ENCODE measurements at regions not wholly inside any gene's neighbourhood (a gene's known extent, or its start where the extent isn't known, plus 50 kb on each side); places are given as distances from the start of the nearest gene placed in this dataset.

DNA sequence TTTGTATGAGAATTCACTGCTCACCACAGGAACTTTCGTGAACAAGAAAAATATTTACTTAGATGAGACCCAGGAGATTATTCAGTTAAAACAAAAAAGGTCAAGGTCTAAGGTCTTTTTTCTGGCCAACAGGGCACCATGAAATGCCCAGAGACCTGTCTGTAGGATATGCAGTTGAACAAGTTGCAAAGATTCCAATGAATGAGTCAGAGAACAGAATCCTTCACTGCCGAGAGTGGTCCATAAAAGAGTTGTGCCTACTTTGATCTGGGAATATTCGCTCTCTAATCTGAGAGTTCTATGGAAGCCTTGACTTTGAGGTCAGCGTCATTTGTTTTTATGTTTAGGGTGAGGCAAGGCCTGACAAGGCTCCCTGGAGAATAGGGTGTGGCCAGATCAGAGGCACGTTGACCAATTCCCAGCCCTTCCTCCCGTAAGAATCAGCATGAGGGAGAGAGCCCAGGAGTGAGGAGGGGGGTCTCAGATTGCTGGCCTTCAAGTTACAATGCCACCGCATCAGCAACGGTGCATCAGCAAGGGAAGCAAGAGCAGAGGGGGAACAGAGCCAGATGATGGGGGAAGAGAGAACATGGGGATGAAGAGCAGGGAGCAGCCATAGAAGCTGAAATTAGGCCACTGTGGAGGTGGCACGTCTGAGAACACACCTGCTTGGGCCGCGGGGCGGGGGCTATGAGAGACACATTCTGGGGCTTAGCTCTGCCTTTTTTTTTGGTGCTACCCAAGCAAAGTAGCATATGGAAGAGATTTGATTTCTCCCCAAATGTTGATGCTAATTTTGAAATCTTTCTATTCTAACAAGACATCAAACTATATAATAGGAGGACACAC is 206.4 kb upstream of the RAB4A start (continued):
- TF ChIP-seq, protein P1, sequence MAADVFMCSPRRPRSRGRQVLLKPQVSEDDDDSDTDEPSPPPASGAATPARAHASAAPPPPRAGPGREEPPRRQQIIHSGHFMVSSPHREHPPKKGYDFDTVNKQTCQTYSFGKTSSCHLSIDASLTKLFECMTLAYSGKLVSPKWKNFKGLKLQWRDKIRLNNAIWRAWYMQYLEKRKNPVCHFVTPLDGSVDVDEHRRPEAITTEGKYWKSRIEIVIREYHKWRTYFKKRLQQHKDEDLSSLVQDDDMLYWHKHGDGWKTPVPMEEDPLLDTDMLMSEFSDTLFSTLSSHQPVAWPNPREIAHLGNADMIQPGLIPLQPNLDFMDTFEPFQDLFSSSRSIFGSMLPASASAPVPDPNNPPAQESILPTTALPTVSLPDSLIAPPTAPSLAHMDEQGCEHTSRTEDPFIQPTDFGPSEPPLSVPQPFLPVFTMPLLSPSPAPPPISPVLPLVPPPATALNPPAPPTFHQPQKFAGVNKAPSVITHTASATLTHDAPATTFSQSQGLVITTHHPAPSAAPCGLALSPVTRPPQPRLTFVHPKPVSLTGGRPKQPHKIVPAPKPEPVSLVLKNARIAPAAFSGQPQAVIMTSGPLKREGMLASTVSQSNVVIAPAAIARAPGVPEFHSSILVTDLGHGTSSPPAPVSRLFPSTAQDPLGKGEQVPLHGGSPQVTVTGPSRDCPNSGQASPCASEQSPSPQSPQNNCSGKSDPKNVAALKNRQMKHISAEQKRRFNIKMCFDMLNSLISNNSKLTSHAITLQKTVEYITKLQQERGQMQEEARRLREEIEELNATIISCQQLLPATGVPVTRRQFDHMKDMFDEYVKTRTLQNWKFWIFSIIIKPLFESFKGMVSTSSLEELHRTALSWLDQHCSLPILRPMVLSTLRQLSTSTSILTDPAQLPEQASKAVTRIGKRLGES (CRISPR knock-in tag; IDR thresholded peaks at IDR 0.05; ENCODE audit: borderline replicate concordance) = no peak
- TF ChIP-seq, protein P2, sequence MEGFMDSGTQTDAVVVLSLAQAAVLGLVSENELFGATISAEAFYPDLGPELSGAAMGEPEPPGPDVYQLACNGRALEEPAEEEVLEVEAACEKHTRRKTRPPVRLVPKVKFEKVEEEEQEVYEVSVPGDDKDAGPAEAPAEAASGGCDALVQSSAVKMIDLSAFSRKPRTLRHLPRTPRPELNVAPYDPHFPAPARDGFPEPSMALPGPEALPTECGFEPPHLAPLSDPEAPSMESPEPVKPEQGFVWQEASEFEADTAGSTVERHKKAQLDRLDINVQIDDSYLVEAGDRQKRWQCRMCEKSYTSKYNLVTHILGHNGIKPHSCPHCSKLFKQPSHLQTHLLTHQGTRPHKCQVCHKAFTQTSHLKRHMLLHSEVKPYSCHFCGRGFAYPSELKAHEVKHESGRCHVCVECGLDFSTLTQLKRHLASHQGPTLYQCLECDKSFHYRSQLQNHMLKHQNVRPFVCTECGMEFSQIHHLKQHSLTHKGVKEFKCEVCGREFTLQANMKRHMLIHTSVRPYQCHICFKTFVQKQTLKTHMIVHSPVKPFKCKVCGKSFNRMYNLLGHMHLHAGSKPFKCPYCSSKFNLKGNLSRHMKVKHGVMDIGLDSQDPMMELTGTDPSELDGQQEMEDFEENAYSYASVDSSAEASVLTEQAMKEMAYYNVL (CRISPR knock-in tag; IDR thresholded peaks at IDR 0.05; ENCODE audit: borderline replicate concordance) = peak; percentile 44; the same call in 1 of the 2 replicates
- TF ChIP-seq, protein P3, sequence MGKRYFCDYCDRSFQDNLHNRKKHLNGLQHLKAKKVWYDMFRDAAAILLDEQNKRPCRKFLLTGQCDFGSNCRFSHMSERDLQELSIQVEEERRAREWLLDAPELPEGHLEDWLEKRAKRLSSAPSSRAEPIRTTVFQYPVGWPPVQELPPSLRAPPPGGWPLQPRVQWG (CRISPR knock-in tag; IDR thresholded peaks at IDR 0.05; ENCODE audit: borderline replicate concordance, low read depth) = no peak
- TF ChIP-seq ZNF292 (CRISPR knock-in tag; IDR thresholded peaks at IDR 0.05; ENCODE audit: borderline replicate concordance, low read depth) = 0 out of 2 replicates have a peak, but pooled peaks have one; percentile 62
- TF ChIP-seq ZNF772 (CRISPR knock-in tag; IDR thresholded peaks at IDR 0.05) = no peak
- no peak for TF ChIP-seq TMF1 (CRISPR knock-in tag; IDR thresholded peaks at IDR 0.05; ENCODE audit: low read depth)
- peak; percentile 60; the same call in 1 of the 2 replicates for TF ChIP-seq PPARG (CRISPR knock-in tag; conservative IDR thresholded peaks at IDR 0.05)
- peak; percentile 91 for TF ChIP-seq FOSL1 (CRISPR knock-in tag; IDR thresholded peaks at IDR 0.05; ENCODE audit: borderline replicate concordance)
- TF ChIP-seq, protein P4, sequence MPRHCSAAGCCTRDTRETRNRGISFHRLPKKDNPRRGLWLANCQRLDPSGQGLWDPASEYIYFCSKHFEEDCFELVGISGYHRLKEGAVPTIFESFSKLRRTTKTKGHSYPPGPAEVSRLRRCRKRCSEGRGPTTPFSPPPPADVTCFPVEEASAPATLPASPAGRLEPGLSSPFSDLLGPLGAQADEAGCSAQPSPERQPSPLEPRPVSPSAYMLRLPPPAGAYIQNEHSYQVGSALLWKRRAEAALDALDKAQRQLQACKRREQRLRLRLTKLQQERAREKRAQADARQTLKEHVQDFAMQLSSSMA (CRISPR knock-in tag; IDR thresholded peaks at IDR 0.05) = no peak
- TF ChIP-seq THAP11 (CRISPR knock-in tag; IDR thresholded peaks at IDR 0.05) = 0 out of 2 replicates have a peak, but pooled peaks have one; percentile 30
- TF ChIP-seq ZNF644 (CRISPR knock-in tag; IDR thresholded peaks at IDR 0.05; ENCODE audit: low read depth) = peak; percentile 66; the same call in 1 of the 2 replicates
- TF ChIP-seq ASH2L (IDR thresholded peaks at IDR 0.05; ENCODE audit: insufficient read length, low read depth, low read length) = peak; percentile 38
- TF ChIP-seq, protein P5, sequence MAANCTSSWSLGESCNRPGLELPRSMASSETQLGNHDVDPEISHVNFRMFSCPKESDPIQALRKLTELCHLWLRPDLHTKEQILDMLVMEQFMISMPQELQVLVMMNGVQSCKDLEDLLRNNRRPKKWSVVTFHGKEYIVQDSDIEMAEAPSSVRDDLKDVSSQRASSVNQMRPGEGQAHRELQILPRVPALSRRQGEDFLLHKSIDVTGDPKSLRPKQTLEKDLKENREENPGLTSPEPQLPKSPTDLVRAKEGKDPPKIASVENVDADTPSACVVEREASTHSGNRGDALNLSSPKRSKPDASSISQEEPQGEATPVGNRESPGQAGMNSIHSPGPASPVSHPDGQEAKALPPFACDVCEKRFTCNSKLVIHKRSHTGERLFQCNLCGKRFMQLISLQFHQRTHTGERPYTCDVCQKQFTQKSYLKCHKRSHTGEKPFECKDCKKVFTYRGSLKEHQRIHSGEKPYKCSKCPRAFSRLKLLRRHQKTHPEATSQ (CRISPR knock-in tag; IDR thresholded peaks at IDR 0.05; ENCODE audit: borderline replicate concordance) = no peak
- TF ChIP-seq ZNF20 (CRISPR knock-in tag; IDR thresholded peaks at IDR 0.05) = no peak
- TF ChIP-seq, protein P6, sequence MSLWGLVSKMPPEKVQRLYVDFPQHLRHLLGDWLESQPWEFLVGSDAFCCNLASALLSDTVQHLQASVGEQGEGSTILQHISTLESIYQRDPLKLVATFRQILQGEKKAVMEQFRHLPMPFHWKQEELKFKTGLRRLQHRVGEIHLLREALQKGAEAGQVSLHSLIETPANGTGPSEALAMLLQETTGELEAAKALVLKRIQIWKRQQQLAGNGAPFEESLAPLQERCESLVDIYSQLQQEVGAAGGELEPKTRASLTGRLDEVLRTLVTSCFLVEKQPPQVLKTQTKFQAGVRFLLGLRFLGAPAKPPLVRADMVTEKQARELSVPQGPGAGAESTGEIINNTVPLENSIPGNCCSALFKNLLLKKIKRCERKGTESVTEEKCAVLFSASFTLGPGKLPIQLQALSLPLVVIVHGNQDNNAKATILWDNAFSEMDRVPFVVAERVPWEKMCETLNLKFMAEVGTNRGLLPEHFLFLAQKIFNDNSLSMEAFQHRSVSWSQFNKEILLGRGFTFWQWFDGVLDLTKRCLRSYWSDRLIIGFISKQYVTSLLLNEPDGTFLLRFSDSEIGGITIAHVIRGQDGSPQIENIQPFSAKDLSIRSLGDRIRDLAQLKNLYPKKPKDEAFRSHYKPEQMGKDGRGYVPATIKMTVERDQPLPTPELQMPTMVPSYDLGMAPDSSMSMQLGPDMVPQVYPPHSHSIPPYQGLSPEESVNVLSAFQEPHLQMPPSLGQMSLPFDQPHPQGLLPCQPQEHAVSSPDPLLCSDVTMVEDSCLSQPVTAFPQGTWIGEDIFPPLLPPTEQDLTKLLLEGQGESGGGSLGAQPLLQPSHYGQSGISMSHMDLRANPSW (CRISPR knock-in tag; IDR thresholded peaks at IDR 0.05; ENCODE audit: borderline replicate concordance) = peak; percentile 76
- TF ChIP-seq MIXL1 (CRISPR knock-in tag; IDR thresholded peaks at IDR 0.05) = peak; percentile 61; the same call in 1 of the 2 replicates
- peak; percentile 19; the same call in 1 of the 2 replicates for TF ChIP-seq SMC3 (IDR thresholded peaks at IDR 0.05; ENCODE audit: low read length)
- no peak for TF ChIP-seq MLLT10 (CRISPR knock-in tag; IDR thresholded peaks at IDR 0.05)

All from HepG2 (cell line).